Hepatocyte (in vitro differentiated cells): ENCODE measurements at regions not wholly inside any gene's neighbourhood (a gene's known extent, or its start where the extent isn't known, plus 50 kb on each side); places are given as distances from the start of the nearest gene placed in this dataset.

Experiments used
- DNase-seq: peaks from one replicate; pipeline ENCODE4 v3.0.0-alpha.2; 2016; ENCODE audit warnings: low spot score
- H2AFZ ChIP-seq: fragments of 200-600 bp; sonication (generic); 2 replicates; pipeline ENCODE4 v1.6.0; 2016; ENCODE audit warnings: antibody characterized with exemption, mild to moderate bottlenecking
- H3K27ac ChIP-seq: fragments of 200-600 bp; sonication (generic); 2 replicates; pipeline ENCODE4 v1.5.1; 2016; ENCODE audit warnings: mild to moderate bottlenecking
- H3K27me3 ChIP-seq: fragments of 200-600 bp; sonication (generic); 2 replicates; pipeline ENCODE4 v1.6.1; 2016
- H3K36me3 ChIP-seq: fragments of 200-600 bp; sonication (generic); replicated peaks from 2 replicates; pipeline ENCODE4 v1.5.1; 2016; ENCODE audit warnings: low read depth; ENCODE audit not compliant: insufficient read depth
- H3K4me1 ChIP-seq: fragments of 200-600 bp; sonication (generic); 2 replicates; pipeline ENCODE4 v1.5.1; 2016; ENCODE audit warnings: mild to moderate bottlenecking, moderate library complexity; ENCODE audit not compliant: insufficient read depth
- H3K4me2 ChIP-seq: fragments of 200-600 bp; sonication (generic); 2 replicates; pipeline ENCODE4 v1.6.0; 2016
- H3K4me3 ChIP-seq: fragments of 200-600 bp; sonication (generic); 2 replicates; pipeline ENCODE4 v1.5.1; 2016; ENCODE audit warnings: mild to moderate bottlenecking
- H3K79me2 ChIP-seq: fragments of 200-600 bp; sonication (generic); 2 replicates; pipeline ENCODE4 v1.6.0; 2017; ENCODE audit warnings: mild to moderate bottlenecking
- H3K9me2 ChIP-seq: fragments of 200-600 bp; sonication (generic); replicated peaks from 2 replicates; pipeline ENCODE4 v1.6.0; 2017; ENCODE audit warnings: mild to moderate bottlenecking; ENCODE audit not compliant: insufficient read depth
- H3K9me3 ChIP-seq: fragments of 200-600 bp; sonication (generic); 2 replicates; pipeline ENCODE4 v1.5.1; 2016; ENCODE audit warnings: low read depth, mild to moderate bottlenecking
- H4K20me1 ChIP-seq: fragments of 200-600 bp; sonication (generic); 2 replicates; pipeline ENCODE4 v1.6.0; 2016; ENCODE audit warnings: mild to moderate bottlenecking; ENCODE audit not compliant: insufficient read depth, poor library complexity, severe bottlenecking
- EZH2 ChIP-seq: fragments of 200-600 bp; sonication (generic); IDR thresholded peaks from 2 replicates; pipeline ENCODE4 v1.6.1; 2016; ENCODE audit warnings: antibody characterized with exemption, mild to moderate bottlenecking, borderline replicate concordance
- EZH2phosphoT487 ChIP-seq: fragments of 200-600 bp; sonication (generic); IDR thresholded peaks from one replicate; pipeline ENCODE4 v1.6.1; 2018; ENCODE audit warnings: antibody characterized with exemption, mild to moderate bottlenecking, low read depth, moderate library complexity; ENCODE audit not compliant: unreplicated experiment, severe bottlenecking
- WGBS: methylation state at CpG from one replicate; pipeline ENCODE4 v1.1.6; 2016; ENCODE audit warnings: low lambda C conversion rate; ENCODE audit errors: missing lambda C conversion rate; 5-methylcytosine and 5-hydroxymethylcytosine counted together
- TF ChIP-seq, protein P1 (sequence below): fragments of 200-600 bp; sonication (generic); IDR thresholded peaks from 2 replicates; pipeline ENCODE4 v1.5.1; 2016; ENCODE audit warnings: antibody characterized with exemption, mild to moderate bottlenecking; ENCODE audit not compliant: poor library complexity

DNA sequence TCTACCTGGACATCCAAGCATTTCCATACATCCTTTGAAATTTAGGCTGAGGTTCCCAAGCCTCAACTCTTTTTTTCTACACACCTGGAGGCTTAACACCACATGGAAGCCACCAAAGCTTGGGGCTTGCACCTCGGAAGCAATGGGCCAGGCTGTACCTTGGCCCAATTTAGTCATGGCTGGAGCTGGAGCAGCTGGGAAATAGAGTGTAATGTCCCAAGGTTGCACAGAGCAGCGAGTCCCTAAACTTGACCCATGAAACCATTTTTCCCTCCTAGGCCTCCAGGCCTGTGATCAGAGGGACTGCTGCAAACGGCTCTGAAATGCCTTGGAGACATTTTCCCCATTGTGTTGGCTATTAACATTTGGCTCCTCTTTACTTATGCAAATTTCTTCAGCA lies 1574.3 kb upstream of the ZEB2 start:
- H3K9me2 ChIP-seq, result no peaks in the 10 kb centered on the region
- no peak overlapping the region for H3K4me2 ChIP-seq
- H3K27ac ChIP-seq, result no peak overlapping the region
- no peaks in the 10 kb centered on the region for H3K4me1 ChIP-seq
- TF ChIP-seq, protein P1, sequence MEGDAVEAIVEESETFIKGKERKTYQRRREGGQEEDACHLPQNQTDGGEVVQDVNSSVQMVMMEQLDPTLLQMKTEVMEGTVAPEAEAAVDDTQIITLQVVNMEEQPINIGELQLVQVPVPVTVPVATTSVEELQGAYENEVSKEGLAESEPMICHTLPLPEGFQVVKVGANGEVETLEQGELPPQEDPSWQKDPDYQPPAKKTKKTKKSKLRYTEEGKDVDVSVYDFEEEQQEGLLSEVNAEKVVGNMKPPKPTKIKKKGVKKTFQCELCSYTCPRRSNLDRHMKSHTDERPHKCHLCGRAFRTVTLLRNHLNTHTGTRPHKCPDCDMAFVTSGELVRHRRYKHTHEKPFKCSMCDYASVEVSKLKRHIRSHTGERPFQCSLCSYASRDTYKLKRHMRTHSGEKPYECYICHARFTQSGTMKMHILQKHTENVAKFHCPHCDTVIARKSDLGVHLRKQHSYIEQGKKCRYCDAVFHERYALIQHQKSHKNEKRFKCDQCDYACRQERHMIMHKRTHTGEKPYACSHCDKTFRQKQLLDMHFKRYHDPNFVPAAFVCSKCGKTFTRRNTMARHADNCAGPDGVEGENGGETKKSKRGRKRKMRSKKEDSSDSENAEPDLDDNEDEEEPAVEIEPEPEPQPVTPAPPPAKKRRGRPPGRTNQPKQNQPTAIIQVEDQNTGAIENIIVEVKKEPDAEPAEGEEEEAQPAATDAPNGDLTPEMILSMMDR, result no peak
- TF ChIP-seq EZH2 (no peak), EZH2phosphoT487 (no peak)
- no peaks in the 10 kb centered on the region for H4K20me1 ChIP-seq
- no peak overlapping the region for H2AFZ ChIP-seq
- no peak for DNase-seq
- H3K36me3 ChIP-seq, result no peaks in the 10 kb centered on the region
- no peaks in the 10 kb centered on the region for H3K79me2 ChIP-seq
- H3K4me3 ChIP-seq, result no peak overlapping the region
- whole genome bisulfite sequencing, result 85% methylated on average over 3 of the region's 3 CpGs
- peaks cover 5% of the 10 kb centered on the region for H3K9me3 ChIP-seq
- no peaks in the 10 kb centered on the region for H3K27me3 ChIP-seq

DNA sequence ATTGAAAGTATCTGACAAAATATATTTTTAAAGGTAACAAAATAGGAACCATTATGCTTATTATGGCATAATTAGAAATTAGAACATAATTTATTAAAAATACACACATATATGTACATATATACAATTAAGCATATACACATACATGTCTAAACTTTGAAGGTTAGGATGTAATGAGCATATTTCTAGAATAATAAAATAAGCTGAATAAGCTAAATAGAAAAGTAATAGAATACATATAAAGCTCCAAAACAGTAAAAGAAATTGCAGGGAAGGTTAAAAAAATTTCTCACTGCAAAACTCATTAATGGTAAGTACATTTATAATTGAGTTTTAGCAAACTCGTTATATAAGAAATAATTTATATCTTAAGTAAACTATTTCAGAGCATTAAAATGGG lies 1561.5 kb upstream of the ZEB2 start:
- DNase-seq, result no peak
- WGBS, result 87% methylated on average over 1 of the region's 1 CpG
- Histone ChIP-seq H3K27me3 (no peaks in the 10 kb centered on the region), H3K9me2 (no peaks in the 10 kb centered on the region), H3K4me2 (no peak overlapping the region), H3K4me3 (no peak overlapping the region), H4K20me1 (no peaks in the 10 kb centered on the region), H3K4me1 (no peaks in the 10 kb centered on the region), H3K27ac (no peak overlapping the region), H3K9me3 (no peaks in the 10 kb centered on the region), H2AFZ (no peak overlapping the region), H3K36me3 (no peaks in the 10 kb centered on the region), H3K79me2 (no peaks in the 10 kb centered on the region)
- TF ChIP-seq EZH2 (no peak), EZH2phosphoT487 (no peak)
- TF ChIP-seq, protein P1, result no peak

DNA sequence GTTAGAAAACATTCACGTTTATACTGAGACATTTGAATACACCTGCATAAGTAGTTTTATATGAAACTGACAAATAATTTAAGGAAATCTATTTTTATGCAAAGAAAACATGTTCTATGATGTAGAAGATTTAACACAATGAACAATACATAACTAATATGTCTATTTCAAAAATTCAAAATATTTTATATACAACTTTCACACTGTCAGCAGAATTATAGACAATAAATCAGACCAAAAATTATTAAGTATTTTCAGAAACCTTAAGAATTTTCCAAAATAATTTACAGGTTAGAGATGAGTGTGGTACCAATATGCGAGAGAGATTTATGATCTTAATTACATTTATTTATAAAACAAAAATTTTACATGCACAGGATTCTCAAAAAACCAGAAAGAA lies 1561.0 kb upstream of the ZEB2 start:
- H3K4me2 ChIP-seq, result no peak overlapping the region
- H2AFZ ChIP-seq, result no peak overlapping the region
- DNase-seq, result no peak
- H3K27ac ChIP-seq, result no peak overlapping the region
- no peaks in the 10 kb centered on the region for H3K9me3 ChIP-seq
- H3K4me1 ChIP-seq, result no peaks in the 10 kb centered on the region
- WGBS, result 92% methylated on average over 2 of the region's 2 CpGs
- no peak for TF ChIP-seq EZH2
- no peak for TF ChIP-seq EZH2phosphoT487
- TF ChIP-seq, protein P1, result no peak
- H4K20me1 ChIP-seq, result no peaks in the 10 kb centered on the region
- H3K36me3 ChIP-seq, result no peaks in the 10 kb centered on the region
- H3K9me2 ChIP-seq, result no peaks in the 10 kb centered on the region
- no peaks in the 10 kb centered on the region for H3K27me3 ChIP-seq
- no peaks in the 10 kb centered on the region for H3K79me2 ChIP-seq
- no peak overlapping the region for H3K4me3 ChIP-seq

DNA sequence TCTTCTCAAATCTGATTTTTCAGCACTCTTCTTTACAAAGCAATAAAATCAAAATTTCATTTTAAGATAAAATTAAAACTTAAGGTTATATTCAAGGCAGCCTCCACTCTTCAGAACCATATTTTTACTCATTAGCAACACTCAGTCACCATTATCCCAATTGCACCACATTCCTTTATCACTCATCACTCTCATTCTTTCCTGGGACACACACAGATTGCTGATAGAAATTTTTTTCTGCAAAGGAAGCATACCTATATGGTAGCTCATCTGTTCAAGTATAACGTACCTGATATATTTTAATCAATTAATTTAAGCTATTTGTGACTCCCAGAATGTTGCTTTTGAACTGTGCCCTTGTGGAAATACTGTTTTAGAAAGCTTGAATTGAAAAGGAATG lies 1559.3 kb upstream of the ZEB2 start:
- H3K4me2 ChIP-seq, result no peak overlapping the region
- H2AFZ ChIP-seq, result no peak overlapping the region
- no peaks in the 10 kb centered on the region for H3K36me3 ChIP-seq
- H3K27ac ChIP-seq, result no peak overlapping the region
- H3K9me2 ChIP-seq, result no peaks in the 10 kb centered on the region
- H3K79me2 ChIP-seq, result no peaks in the 10 kb centered on the region
- no peak overlapping the region for H3K4me3 ChIP-seq
- DNase-seq, result no peak
- no peaks in the 10 kb centered on the region for H3K27me3 ChIP-seq
- WGBS, result 76% methylated on average over 1 of the region's 1 CpG
- no peaks in the 10 kb centered on the region for H3K9me3 ChIP-seq
- H4K20me1 ChIP-seq, result no peaks in the 10 kb centered on the region
- no peaks in the 10 kb centered on the region for H3K4me1 ChIP-seq
- TF ChIP-seq EZH2, result no peak
- TF ChIP-seq EZH2phosphoT487, result no peak
- TF ChIP-seq, protein P1, result no peak
